ENCODE measurements at regions not wholly inside any gene's neighbourhood (a gene's known extent, or its start where the extent isn't known, plus 50 kb on each side); places are given as distances from the start of the nearest gene placed in this dataset.
A peak's percentile ranks its signal among the peaks of the same experiment; 100 is the strongest.

DNA sequence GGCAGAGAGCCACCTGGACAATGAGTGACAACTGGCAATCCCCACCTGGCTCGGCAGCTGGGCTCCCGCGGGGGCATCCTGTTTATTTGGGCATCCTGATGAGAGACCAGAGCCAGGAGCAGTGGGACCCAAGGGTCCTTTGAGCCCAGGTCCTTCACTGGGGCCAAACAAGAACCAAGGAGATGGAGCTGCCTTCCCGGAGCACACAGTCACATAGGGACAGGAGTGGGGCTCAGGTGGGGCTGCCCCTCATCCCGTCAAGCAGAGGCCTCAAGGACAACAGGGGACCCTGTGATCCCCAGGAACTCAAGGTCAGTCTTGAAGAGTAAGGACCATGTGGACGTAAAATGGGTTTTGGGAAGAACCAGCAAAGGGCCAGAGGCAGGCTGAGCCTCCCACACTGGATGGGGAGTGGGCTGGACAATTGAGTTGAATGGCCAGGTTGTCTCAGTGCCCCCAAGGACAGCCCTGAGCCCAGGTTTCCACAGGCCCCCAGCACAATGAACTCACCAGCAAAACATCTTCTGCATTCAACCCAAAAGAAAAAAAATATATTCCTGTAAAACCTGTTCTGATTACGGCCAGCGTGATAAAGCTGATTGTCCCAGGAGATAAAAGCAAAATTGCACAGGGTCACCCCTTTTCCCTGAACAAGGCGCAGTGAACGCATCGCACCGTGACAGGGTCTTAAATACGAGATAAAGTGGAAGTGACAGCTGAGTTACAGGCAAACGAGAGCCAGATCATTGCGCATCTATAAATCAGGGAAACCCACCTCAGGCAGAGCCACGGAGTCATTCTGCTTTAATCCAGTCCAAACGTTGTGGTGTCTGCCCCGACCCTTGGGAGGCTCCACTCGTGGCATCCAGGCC, 86.2 kb downstream of the ANKRD60 start:
- Histone ChIP-seq H3K4me3 (ENCODE audit: low read depth, low read length) (no peak overlapping the region), H3K27ac (no peak overlapping the region; the same call in 1 of the 2 replicates), H3K36me3 (no peaks in the 10 kb centered on the region), H3K27me3 (ENCODE audit: insufficient read depth, low read depth, severe bottlenecking) (no peaks in the 10 kb centered on the region), H3K9me3 (ENCODE audit: severe bottlenecking) (peaks cover 13% of the 10 kb centered on the region)
- DNase-seq: no peak
- TF ChIP-seq, protein P1, sequence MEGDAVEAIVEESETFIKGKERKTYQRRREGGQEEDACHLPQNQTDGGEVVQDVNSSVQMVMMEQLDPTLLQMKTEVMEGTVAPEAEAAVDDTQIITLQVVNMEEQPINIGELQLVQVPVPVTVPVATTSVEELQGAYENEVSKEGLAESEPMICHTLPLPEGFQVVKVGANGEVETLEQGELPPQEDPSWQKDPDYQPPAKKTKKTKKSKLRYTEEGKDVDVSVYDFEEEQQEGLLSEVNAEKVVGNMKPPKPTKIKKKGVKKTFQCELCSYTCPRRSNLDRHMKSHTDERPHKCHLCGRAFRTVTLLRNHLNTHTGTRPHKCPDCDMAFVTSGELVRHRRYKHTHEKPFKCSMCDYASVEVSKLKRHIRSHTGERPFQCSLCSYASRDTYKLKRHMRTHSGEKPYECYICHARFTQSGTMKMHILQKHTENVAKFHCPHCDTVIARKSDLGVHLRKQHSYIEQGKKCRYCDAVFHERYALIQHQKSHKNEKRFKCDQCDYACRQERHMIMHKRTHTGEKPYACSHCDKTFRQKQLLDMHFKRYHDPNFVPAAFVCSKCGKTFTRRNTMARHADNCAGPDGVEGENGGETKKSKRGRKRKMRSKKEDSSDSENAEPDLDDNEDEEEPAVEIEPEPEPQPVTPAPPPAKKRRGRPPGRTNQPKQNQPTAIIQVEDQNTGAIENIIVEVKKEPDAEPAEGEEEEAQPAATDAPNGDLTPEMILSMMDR (IDR thresholded peaks at IDR 0.05; ENCODE audit: low read depth, low read length): no peak

DNA sequence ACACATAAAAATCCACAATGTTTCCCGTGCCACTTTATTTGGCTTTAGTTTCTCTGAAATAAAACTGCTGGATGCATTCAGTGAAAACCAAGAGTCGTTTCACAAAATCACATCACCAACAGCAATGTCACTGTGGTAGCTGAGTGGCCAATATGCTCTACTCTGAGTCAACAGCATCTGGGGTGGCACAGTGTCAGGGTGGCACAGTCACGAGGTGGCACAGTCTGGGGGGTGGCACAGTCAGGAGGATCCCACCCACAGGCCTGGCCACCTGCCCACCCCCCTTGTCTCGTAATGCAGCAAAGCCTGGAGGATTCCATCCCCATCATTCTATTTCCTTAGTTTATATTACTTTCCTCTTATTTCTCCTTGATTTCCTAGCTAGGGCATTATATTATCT, 87.0 kb downstream of the ANKRD60 start:
- peaks cover 13% of the 10 kb centered on the region for H3K9me3 ChIP-seq (ENCODE audit: severe bottlenecking)
- TF ChIP-seq, protein P1 (IDR thresholded peaks at IDR 0.05; ENCODE audit: low read depth, low read length): no peak
- no peak for DNase-seq
- no peaks in the 10 kb centered on the region for H3K36me3 ChIP-seq
- no peaks in the 10 kb centered on the region for H3K27me3 ChIP-seq (ENCODE audit: insufficient read depth, low read depth, severe bottlenecking)
- H3K4me3 ChIP-seq (ENCODE audit: low read depth, low read length): no peak overlapping the region
- H3K27ac ChIP-seq: no peak overlapping the region; the same call in 1 of the 2 replicates

DNA sequence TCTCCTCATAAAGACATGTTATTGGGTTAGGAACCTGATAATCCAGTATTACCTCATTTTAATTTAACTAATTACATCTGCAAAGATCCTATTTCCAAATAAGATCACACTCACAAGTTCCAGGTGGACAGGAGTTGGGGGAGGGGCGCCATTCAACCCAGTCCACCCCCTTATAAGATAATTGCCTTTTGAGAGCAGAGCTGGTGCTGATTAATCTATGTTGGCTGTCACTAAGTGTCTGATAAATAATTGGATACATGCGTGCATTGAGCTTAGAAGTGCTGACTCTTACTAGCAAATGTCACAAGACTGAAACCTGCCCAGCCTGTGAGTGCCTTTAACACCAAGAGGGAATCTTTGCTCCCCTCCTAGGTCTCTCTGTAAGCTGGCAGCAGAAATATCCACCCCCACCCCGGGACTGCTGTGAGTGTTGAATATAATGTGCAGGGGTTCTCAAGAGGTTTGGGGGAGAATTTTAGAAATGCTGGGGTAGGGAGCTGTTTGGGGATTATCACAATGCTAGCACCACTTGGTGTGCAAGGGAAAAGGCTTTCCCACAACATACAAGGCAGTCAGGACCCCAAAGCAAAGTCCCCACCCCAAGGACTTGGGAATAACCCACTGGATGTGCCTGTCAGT, 87.5 kb downstream of the ANKRD60 start:
- H3K36me3 ChIP-seq: no peaks in the 10 kb centered on the region
- TF ChIP-seq, protein P1 (IDR thresholded peaks at IDR 0.05; ENCODE audit: low read depth, low read length): no peak
- H3K9me3 ChIP-seq (ENCODE audit: severe bottlenecking): peaks cover 13% of the 10 kb centered on the region
- no peaks in the 10 kb centered on the region for H3K27me3 ChIP-seq (ENCODE audit: insufficient read depth, low read depth, severe bottlenecking)
- H3K27ac ChIP-seq: peak overlapping the region; percentile 4; the same call in 1 of the 2 replicates
- peak; percentile 69 for DNase-seq
- H3K4me3 ChIP-seq (ENCODE audit: low read depth, low read length): no peak overlapping the region

DNA sequence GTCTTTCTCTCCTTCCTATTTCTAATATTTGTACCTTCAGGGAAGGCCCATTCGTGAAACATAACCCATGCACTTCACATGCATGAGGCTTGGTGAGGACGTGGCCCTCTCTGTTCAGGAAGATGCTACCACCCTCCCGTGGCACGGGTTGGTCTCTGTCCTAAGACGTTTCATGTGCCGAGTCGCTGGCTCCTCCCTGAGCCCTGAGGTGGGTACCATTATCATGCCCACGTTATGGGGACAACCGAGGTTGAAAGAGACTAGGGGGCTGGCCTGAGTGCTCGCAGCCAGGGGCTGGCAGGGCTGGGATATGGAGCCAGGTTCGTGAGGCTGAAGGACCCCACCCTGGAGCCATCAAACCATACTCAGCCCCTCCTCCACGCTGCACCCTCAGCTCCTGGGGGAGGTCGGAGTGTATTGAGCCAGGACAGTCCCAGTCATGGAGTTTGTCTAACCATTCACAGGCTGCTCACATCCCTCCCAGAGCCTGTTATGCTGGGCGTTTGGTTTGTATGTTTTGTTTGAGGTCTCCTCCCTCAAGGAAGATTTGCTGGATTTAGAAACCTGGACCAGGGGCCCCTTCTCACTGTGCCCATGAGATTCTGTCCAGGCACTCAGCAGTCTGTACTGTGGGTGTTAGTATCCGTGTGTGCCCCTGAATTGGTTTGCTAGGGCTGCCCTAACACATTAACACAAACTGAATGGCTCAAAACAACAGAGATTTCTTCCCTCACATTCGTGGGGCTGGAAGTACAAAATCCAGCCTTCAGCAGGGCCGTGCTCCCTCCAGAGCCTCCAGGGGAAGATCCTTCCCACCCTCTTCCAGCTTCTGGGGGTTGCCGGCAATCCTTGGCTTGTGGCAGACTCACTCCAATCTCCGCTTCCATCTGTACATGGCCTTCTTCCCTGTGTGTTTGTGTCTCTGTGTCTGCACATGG, 88.3 kb downstream of the ANKRD60 start:
- Histone ChIP-seq H3K9me3 (ENCODE audit: severe bottlenecking) (peaks cover 13% of the 10 kb centered on the region), H3K36me3 (no peaks in the 10 kb centered on the region), H3K4me3 (ENCODE audit: low read depth, low read length) (no peak overlapping the region), H3K27ac (no peak overlapping the region), H3K27me3 (ENCODE audit: insufficient read depth, low read depth, severe bottlenecking) (no peaks in the 10 kb centered on the region)
- no peak for DNase-seq
- TF ChIP-seq, protein P1 (IDR thresholded peaks at IDR 0.05; ENCODE audit: low read depth, low read length): no peak

DNA sequence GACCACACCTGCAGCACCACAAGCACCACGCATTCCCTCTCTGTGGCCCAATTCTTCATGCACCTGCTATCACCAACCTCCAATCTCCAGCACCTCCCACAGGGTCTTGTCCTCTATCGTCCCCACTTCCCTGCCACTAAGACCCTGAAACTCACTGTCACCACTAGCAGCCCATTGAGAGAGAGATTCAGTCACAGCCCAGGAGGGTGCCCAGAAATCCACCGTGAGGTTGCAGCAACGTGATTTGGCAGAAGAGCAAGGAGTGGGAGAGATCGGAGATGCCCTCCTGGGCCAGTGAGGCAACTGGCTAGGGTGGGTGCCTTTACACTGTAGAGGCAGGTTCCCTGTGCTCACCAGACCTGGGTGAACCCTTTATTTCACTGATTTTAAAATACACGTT, 90.1 kb downstream of the ANKRD60 start:
- TF ChIP-seq, protein P1 (IDR thresholded peaks at IDR 0.05; ENCODE audit: low read depth, low read length): no peak
- Histone ChIP-seq H3K27ac (no peak overlapping the region), H3K27me3 (ENCODE audit: insufficient read depth, low read depth, severe bottlenecking) (no peaks in the 10 kb centered on the region)

More for the DNA sequence above, 90.1 kb downstream of the ANKRD60 start:
- no peak for DNase-seq
- Histone ChIP-seq H3K36me3 (no peaks in the 10 kb centered on the region), H3K9me3 (ENCODE audit: severe bottlenecking) (peaks cover 13% of the 10 kb centered on the region), H3K4me3 (ENCODE audit: low read depth, low read length) (no peak overlapping the region)

All from WERI-Rb-1 (cell line).